Adrenal gland (tissue), 9 donors: ENCODE measurements at regions not wholly inside any gene's neighbourhood (a gene's known extent, or its start where the extent isn't known, plus 50 kb on each side); places are given as distances from the start of the nearest gene placed in this dataset.
A peak's percentile ranks its signal among the peaks of the same experiment; 100 is the strongest.

Experiments
- DNase-seq, 7 donors: peaks; one replicate each; pipeline ENCODE4 v3.0.0-alpha.2; 2019 to 2020
- H3K27ac ChIP-seq, 5 donors: fragments of 200-600 bp; sonication (generic) in 4 of 5; 1 replicate in 3 of 5; 2 replicates in 2 of 5; pipeline versions ENCODE4 v1.5.1 to v1.8.0; 2016 to 2020; ENCODE audit warnings: mild to moderate bottlenecking in 1 of 5
- H3K27me3 ChIP-seq: fragments of 200-600 bp; 2 replicates; pipeline ENCODE4 v1.8.0; 2021
- H3K36me3 ChIP-seq, 2 donors: fragments of 200-600 bp; replicated peaks in 1 of 2; 1 replicate in 1 of 2; 2 replicates in 1 of 2; pipeline versions ENCODE4 v1.5.1 to v1.8.0; 2018 to 2022
- H3K4me1 ChIP-seq, 2 donors: fragments of 200-600 bp; replicated peaks in 1 of 2; 1 replicate in 1 of 2; 2 replicates in 1 of 2; pipeline versions ENCODE4 v1.5.1 to v1.8.0; 2018 to 2021
- H3K4me3 ChIP-seq, 4 donors: fragments of 200-600 bp; sonication (generic) in 3 of 4; one replicate each; pipeline ENCODE4 v1.5.1; 2016 to 2018
- H3K9me3 ChIP-seq, 3 donors: fragments of 200-600 bp; sonication (generic) in 1 of 3; replicated peaks in 1 of 3; 1 replicate in 2 of 3; 2 replicates in 1 of 3; pipeline versions ENCODE4 v1.5.1 to v1.8.0; 2016 to 2021
- POLR2A ChIP-seq, 2 donors: fragments of 450-650 bp; IDR thresholded peaks; one replicate each; pipeline ENCODE4 v1.6.1; 2017; ENCODE audit warnings: antibody characterized with exemption in 2 of 2, mild to moderate bottlenecking in 2 of 2, moderate library complexity in 1 of 2
- WGBS, 4 donors: extraction: QIAGEN DNeasy Blood & Tissue Kit in 2 of 4; methylation state at CpG; one replicate each; pipeline versions ENCODE4 v1.1.5 to v1.1.7; 2013 to 2017; 5-methylcytosine and 5-hydroxymethylcytosine counted together
- intact Hi-C, 2 donors: fragments of 100-400 bp; cut with DNase I; formaldehyde crosslinking; loops; one replicate each; pipeline versions ENCODE4 v1.14.1 to v1.15.0; 2022 to 2023
- TF ChIP-seq, protein P1 (sequence below), 6 experiments: fragments of 450-650 bp in 4 of 6; fragments of 200-600 bp in 2 of 6; sonication (generic) in 1 of 6; IDR thresholded peaks; 1 replicate in 5 of 6; 2 replicates in 1 of 6; pipeline versions ENCODE4 v1.5.1 to v1.8.0; 2016 to 2021; ENCODE audit warnings: antibody characterized with exemption in 6 of 6, mild to moderate bottlenecking in 2 of 6, moderate library complexity in 1 of 6
- donor health status: healthy with polysubstance abuse.
- donor health status: Bipolar disorder and iron deficiency.
- donor health status: DM: yes; HTN: yes; CAD: no.
- donor health status: DM: no; HTN: no; CAD: no.
- donor health status: DM: no; HTN: no; CAD: no.

DNA sequence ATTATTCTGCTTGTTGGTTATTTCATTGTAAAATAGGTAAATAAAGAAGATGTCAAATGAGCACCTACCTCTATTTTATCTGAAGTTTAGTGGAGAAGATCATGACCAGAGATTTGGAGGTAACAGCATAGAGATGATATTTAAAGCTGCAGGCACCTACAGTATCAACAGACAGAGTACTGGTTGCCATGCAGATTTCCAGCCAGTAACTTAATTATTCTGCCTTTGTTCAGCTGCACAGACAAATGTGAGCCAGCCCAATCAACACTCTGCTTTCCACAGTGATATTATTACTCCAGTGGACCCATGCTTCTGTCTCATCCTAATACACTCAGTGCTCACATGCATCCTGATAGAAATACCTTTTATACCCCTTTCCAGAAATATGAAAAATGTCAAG is 348.5 kb upstream of the RGS6 start:
- intact Hi-C loops: loop anchor here in 1 of 2 donors (5.0 kb wide), 1 partner anchor 36 kb away; no protein-coding TSS in a partner anchor
- TF ChIP-seq POLR2A (IDR thresholded peaks at IDR 0.05): no peak
- TF ChIP-seq, protein P1, sequence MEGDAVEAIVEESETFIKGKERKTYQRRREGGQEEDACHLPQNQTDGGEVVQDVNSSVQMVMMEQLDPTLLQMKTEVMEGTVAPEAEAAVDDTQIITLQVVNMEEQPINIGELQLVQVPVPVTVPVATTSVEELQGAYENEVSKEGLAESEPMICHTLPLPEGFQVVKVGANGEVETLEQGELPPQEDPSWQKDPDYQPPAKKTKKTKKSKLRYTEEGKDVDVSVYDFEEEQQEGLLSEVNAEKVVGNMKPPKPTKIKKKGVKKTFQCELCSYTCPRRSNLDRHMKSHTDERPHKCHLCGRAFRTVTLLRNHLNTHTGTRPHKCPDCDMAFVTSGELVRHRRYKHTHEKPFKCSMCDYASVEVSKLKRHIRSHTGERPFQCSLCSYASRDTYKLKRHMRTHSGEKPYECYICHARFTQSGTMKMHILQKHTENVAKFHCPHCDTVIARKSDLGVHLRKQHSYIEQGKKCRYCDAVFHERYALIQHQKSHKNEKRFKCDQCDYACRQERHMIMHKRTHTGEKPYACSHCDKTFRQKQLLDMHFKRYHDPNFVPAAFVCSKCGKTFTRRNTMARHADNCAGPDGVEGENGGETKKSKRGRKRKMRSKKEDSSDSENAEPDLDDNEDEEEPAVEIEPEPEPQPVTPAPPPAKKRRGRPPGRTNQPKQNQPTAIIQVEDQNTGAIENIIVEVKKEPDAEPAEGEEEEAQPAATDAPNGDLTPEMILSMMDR (IDR thresholded peaks at IDR 0.05): no peak
- no peak for DNase-seq
- H3K4me1 ChIP-seq: peaks cover 15 to 32% of the 10 kb centered on the region in 2 donors
- no peaks in the 10 kb centered on the region for H3K36me3 ChIP-seq
- no peak overlapping the region for H3K27ac ChIP-seq
- no peak overlapping the region for H3K4me3 ChIP-seq
- H3K27me3 ChIP-seq: no peaks in the 10 kb centered on the region
- H3K9me3 ChIP-seq: no peaks in the 10 kb centered on the region

DNA sequence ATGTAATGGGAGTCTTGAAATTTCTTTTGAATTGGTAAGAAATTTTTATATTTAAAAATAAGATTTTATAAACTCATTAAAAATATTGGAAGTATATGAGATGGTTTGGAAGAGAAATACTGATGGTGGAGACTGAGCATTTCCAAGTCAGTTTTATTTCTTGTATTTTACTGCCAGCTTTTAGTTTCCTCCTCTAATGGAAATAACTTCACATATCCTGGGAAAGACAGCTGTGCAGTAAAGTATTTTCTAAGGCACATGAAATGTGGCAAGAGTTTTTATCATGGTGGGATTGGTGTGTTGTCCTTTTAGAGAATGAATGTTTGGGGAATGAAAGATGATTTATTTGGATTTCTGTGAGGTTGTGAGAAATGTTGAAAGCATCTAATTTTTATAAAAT is 346.9 kb upstream of the RGS6 start:
- intact Hi-C loops: no loop called here

DNA sequence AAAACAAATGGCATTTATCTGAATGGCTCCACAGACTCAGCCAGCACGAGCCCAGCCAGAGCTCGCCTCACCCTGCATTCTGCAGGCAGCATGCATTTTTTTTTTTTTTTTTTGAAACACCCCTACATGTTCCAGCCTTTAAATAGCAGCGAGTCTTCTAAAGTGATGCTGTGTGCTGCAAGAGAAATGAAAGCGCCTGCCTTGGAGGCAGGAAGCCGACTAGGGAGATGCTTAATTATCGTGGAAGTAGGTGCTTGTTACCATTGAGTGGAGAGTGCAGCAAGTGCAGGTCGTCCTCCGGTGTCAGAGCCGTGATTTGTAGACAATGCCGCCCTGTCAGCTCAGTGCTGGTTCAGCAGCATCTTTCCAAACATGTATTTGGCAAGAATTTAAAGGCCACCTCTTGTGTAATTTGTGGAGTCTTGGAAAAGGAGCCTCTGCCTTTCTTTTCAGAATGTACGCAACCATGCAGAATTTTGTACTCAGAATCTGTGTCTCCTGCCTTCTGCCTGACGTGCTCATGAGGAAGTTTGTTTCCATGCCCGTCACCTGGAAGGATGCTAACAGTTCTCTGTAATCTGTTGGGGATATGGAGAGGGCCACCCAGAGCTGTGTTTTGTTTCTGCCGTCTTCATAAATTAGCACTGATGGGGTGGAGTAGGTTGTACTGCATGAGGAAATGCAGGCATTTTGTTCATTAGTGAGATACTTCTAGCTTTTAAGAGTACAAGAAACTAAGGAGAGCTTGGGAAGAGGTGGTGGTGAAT is 345.9 kb upstream of the RGS6 start:
- Histone ChIP-seq H3K9me3 (no peaks in the 10 kb centered on the region), H3K27ac (peak overlapping the region in 4 of 5 donors; percentile 35 to 59 (median 48)), H3K36me3 (no peaks in the 10 kb centered on the region), H3K4me3 (peak overlapping the region in 1 of 4 donors; percentile 22), H3K4me1 (peaks cover 15 to 38% of the 10 kb centered on the region in 2 donors), H3K27me3 (no peaks in the 10 kb centered on the region)
- TF ChIP-seq, protein P1 (IDR thresholded peaks at IDR 0.05): no peak
- no peak for TF ChIP-seq POLR2A (IDR thresholded peaks at IDR 0.05)
- 8 to 12% (median 10%) methylated on average over 14 of the region's 14 CpGs for WGBS, 4 donors
- intact Hi-C loops: no loop called here
- peak; percentile 38 to 78 (median 72) for DNase-seq

More for the DNA sequence above, 346.9 kb upstream of the RGS6 start:
- Histone ChIP-seq H3K4me1 (peaks cover 15 to 38% of the 10 kb centered on the region in 2 donors), H3K27ac (no peak overlapping the region), H3K4me3 (no peak overlapping the region), H3K36me3 (no peaks in the 10 kb centered on the region), H3K9me3 (no peaks in the 10 kb centered on the region), H3K27me3 (no peaks in the 10 kb centered on the region)
- no peak for DNase-seq
- TF ChIP-seq, protein P1 (IDR thresholded peaks at IDR 0.05): no peak
- no peak for TF ChIP-seq POLR2A (IDR thresholded peaks at IDR 0.05)

DNA sequence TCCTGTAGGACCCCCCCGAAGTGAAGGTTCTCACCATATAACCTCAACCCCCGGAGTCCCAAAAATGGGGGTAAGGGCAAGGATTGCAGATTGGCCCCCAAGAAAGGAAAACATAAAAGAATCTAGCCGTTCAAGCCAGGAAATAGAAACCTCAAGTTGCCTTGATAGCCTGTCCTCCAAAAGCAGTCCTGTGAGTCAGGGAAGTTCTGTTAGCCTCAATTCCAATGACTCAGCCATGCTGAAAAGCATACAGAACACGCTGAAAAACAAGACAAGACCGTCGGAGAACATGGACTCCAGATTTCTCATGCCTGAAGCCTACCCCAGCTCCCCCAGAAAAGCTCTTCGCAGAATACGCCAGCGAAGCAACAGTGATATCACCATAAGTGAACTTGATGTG is 344.2 kb upstream of the RGS6 start:
- Histone ChIP-seq H3K4me3 (no peak overlapping the region), H3K27ac (no peak overlapping the region), H3K36me3 (no peaks in the 10 kb centered on the region), H3K27me3 (no peaks in the 10 kb centered on the region), H3K9me3 (no peaks in the 10 kb centered on the region), H3K4me1 (peaks cover 15 to 29% of the 10 kb centered on the region in 2 donors)
- 71 to 83% (median 77%) methylated on average over 9 of the region's 9 CpGs for WGBS, 4 donors
- no peak for TF ChIP-seq POLR2A (IDR thresholded peaks at IDR 0.05)
- TF ChIP-seq, protein P1 (IDR thresholded peaks at IDR 0.05): no peak
- intact Hi-C loops: no loop called here
- DNase-seq: peak in 2 of 7 donors; percentile 19 to 29
